H1 (cell line): ENCODE measurements at regions not wholly inside any gene's neighbourhood (a gene's known extent, or its start where the extent isn't known, plus 50 kb on each side); places are given as distances from the start of the nearest gene placed in this dataset.

Source experiments
- E2F6 ChIP-seq: IDR thresholded peaks from 2 replicates; pipeline ENCODE4 v1.6.1; 2012; ENCODE audit warnings: inconsistent platforms
- SAP30 ChIP-seq: fragments of 300-600 bp; sonication (generic); IDR thresholded peaks from 2 replicates; pipeline ENCODE4 v1.7.1; 2012; ENCODE audit warnings: low read length, moderate library complexity, mild to moderate bottlenecking, inconsistent platforms; ENCODE audit not compliant: insufficient read depth, insufficient replicate concordance

DNA sequence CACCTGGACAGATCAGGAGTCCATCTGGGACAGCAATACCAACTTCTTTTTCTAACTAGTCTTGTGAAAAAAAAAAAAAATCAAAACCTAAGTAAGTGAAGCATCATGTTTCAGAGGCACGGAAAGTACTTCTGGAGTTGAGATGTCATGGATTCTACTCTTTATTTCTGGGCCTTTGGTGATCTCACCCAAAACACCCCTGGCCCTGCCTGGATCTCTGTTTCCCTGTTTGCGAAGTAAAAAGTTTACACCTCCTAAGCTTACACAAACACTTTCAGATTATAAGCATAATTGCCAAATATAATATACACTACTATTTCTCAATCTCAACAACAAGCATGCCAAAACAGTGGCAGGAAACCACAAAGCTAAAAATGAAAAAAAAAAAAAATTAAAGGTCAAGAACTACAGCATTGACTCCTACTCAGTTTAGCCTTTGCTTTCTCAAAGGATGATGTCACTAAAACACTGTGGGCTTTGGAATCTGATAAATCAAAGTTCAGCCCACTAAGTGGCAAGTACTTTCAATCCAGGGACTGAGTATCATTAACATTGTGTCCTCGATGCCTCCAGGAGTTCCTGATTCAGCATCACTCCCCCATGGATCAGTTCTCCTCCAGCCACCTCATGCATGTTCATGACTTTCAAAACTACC lies 291.9 kb downstream of the NFIB start (continued):
- no peak for TF ChIP-seq SAP30
- no peak for TF ChIP-seq E2F6
- TF ChIP-seq, all 59 proteins: peak for 0
